ENCODE measurements at regions not wholly inside any gene's neighbourhood (a gene's known extent, or its start where the extent isn't known, plus 50 kb on each side); places are given as distances from the start of the nearest gene placed in this dataset.

GRCh38 chr16:24414534-24414933 lies 124.8 kb upstream of the RBBP6 start:
- no peak for DNase-seq (ENCODE audit: low spot score)

DNA sequence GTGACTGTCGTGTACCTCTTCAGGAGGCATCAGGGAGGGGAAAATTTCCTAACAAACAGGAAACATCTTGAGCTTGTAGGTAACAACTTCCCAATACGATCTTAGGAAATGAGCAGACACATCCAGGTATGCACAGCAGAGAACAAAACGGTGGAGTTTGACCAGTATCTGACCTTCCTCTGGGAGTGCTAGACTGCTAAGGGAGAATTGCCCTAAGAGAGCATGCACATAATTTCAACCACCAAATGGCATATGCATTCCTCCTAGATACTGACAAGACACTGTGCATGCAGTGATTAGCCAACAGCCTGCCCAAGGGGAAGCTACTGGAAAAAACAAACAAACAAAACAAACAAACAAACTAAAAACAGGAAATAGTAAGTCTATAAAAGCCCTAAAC lies 120.6 kb upstream of the RBBP6 start:
- DNase-seq (ENCODE audit: low spot score), result peak; percentile 6

GRCh38 chr16:24423312-24423711 lies 116.1 kb upstream of the RBBP6 start:
- peak; percentile 11 for DNase-seq (ENCODE audit: low spot score)

DNA sequence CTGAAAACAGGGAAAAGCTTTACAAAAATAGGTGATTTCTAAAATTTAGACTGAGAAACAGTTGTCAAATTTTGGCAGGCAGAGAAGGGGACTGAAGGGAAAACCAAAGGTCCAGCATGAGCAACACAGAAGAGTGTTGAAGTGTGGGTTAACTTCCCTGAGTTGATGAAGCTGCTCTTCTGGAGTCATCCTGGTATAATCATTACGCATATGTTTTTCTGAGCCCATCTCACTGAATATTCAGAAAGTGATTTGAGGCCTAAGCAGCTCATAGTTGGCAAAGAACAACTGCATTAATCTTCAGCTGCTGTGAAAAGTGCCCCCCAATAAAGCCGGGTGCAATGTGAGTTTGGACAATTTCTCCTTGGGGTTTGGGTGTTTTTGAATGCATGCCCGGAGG lies 115.0 kb upstream of the RBBP6 start:
- no peak for DNase-seq (ENCODE audit: low spot score)

GRCh38 chr16:24427840-24428239 lies 111.5 kb upstream of the RBBP6 start:
- no peak for DNase-seq (ENCODE audit: low spot score)

- DNase-seq (ENCODE audit: low spot score), result no peak
Measured at GRCh38 chr16:24428756-24429155, 110.6 kb upstream of the RBBP6 start.

GRCh38 chr16:24430954-24431760 lies 108.2 kb upstream of the RBBP6 start:
- peak; percentile 81 for DNase-seq (ENCODE audit: low spot score)

DNA sequence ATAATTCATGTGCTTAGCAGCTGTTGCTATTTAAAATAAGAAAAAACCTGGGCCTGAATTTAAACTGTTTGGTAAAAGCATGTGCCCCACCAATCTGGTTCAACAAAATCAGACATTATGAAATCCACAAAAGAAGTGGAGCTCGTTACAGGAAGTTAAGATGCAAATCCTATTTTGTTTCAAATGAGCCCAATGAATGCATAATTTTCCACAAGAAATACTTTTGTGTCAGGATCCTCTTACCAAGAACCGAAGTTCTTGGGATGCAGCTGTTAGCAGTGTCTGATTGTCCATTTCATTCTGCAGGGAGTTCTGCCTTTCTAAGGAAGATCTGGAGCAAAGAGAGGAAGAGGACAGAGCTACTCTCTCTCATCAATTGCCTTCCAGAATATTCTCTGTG lies 105.7 kb upstream of the RBBP6 start:
- DNase-seq (ENCODE audit: low spot score), result no peak

- no peak for DNase-seq (ENCODE audit: low spot score)
Measured at GRCh38 chr16:24440306-24440705, 99.1 kb upstream of the RBBP6 start.

DNA sequence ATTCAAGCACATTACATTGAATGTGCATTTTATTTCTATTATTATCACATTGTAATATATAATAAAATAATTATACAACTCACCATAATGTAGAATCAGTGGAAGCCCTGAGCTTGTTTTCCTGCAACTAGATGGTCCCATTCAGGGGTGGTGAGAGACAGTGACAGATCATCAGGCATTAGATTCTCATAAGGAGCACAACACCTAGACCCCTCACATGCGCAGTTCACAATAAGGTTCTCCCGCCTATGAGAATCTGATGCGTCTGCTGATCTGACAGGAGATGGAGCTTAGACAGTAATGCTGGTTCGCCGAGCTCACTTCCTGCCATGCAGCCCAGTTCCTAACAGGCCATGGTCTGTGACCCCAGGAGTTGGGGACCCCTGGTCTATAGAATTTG lies 96.7 kb upstream of the RBBP6 start:
- DNase-seq (ENCODE audit: low spot score), result no peak

DNA sequence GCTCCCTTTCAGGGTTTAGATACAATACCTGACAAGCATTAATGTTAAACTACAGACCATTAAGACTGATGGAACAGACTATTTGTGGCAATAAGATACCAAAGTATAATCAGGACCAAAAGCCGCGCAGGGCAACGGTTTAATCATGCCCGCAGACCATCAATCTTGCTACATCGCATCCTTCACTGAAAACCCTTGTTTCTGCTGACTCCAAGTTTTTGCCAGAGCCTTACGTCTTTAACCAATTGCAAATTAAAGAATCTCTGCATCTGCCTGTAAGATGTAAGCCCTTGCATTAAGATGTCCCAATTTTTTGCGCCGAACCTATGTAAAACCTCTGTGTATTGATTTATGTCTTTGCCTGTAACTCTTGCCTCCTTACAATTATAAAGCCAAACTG lies 94.2 kb upstream of the RBBP6 start:
- no peak for DNase-seq (ENCODE audit: low spot score)

- DNase-seq (ENCODE audit: low spot score), result no peak
Measured at GRCh38 chr16:24446189-24446588, 93.2 kb upstream of the RBBP6 start.

- no peak for DNase-seq (ENCODE audit: low spot score)
Measured at GRCh38 chr16:24452724-24453123, 86.6 kb upstream of the RBBP6 start.

DNA sequence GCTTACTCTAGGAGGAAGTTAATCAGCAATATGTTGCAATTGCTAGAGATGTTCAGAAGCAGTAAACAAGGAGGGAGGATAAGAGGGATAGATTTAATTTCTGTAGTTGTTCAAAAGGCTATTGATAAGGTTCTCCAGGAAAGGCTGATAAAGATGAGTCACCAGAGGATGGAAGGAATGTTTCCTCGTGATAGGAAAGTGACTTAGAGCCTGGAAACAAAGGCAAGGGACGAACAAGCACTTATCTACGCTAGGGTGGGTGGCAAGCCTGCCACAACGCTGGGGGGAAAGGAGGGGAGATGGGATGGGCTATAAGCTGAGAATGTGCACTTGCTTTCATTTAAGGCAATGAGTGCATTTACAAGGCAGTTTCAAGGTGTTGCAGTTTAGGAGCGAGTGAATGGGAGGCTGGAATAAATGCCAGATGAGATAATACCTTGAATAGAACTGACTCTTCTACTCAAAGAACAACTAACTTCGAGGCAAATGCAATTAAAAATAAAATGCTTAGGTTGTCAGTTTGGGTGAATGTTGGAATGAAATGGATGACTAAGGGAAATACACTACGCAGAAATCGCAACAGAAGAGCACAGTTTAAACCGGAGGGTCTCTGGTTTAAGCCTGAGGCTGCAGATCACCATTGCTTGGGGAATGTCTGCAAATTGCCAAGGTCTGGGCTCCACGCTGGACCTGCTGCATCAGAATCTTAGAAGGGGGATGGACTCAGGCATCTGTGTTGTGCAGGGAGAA lies 76.0 kb upstream of the RBBP6 start:
- DNase-seq (ENCODE audit: low spot score), result no peak

GRCh38 chr16:24471561-24472350 lies 67.6 kb upstream of the RBBP6 start:
- DNase-seq (ENCODE audit: low spot score), result no peak

DNA sequence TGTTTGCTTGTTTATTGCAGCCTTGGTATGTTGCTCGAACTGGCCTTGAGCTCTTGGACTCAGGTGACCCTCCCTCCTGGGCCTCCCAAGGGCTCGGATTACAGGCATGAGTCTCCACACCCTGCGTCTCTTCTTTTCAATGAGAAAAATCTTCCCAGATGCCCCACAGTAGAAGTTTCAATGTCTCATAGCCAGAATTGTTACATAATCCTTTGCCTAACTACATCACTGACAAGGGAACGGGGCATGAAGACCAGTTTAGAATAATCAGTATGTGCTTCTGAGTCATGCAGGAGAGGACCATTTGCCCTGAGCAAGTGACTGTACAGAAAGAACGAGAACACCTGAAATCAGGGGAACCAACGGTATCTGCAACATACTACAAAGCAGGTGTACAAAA lies 61.9 kb upstream of the RBBP6 start:
- no peak for DNase-seq (ENCODE audit: low spot score)

GRCh38 chr16:24478401-24478800 lies 61.0 kb upstream of the RBBP6 start:
- no peak for DNase-seq (ENCODE audit: low spot score)

DNA sequence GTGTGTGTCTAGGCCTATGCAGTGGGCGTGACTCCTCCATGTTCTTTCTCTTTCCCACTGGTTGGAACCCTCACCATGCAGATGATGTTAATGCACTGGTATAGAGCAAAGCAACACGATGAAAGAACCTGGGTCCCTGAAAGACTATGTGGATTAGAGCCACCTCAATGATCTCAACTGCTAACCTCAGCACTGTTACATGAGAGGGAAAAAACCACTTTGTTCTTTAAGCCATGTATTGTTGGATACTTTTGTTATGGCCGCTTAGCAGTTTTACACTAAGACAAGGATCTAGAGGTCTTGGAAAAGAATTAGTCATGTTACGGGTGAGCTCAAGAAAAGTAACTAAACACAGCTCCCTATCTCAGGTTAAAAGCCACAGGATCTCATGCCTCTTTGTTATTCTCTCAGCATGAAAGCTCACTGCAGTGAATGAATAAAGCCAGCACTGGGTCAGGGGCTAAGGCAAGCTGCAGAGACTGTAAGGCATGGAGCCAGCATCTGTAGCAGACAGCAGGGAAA lies 56.6 kb upstream of the RBBP6 start:
- no peak for DNase-seq (ENCODE audit: low spot score)

DNA sequence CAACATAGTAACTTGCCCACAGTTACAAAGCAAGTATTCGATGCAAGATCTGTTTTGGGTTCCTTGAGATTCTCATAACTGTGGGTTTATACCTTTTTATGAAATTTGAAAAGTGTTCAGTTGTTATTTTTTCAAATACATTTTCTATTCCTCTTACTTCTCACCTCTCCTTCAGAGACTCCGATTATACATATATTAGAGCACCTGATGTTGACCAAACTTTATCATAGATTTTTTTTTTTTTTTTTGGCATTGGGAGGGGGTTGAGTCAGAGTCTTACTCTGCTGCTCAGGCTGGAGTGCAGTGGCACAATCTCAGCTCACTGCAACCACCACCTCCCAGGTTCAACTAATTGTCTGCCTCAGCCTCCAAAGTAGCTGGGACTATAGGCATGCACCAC lies 51.3 kb upstream of the RBBP6 start:
- no peak for DNase-seq (ENCODE audit: low spot score)

Measured in SW480 (cell line).